ENCODE measurements at regions not wholly inside any gene's neighbourhood (a gene's known extent, or its start where the extent isn't known, plus 50 kb on each side); places are given as distances from the start of the nearest gene placed in this dataset.
"Not testable (repeated sequence)": the region's sequence is repeated elsewhere in the genome, so short reads cannot be mapped to it uniquely, and the experiment has no call there.

- FAIRE-seq: peak; percentile 67
Measured at GRCh38 chr20:48153103-48153502, 367.8 kb upstream of the SULF2 start.

GRCh38 chr20:48150568-48150967 lies 365.3 kb upstream of the SULF2 start:
- no peak for DNase-seq (ENCODE audit: insufficient read length, low spot score)

More at GRCh38 chr20:48153103-48153502, 367.8 kb upstream of the SULF2 start:
- no peak for DNase-seq (ENCODE audit: insufficient read length, low spot score)

DNA sequence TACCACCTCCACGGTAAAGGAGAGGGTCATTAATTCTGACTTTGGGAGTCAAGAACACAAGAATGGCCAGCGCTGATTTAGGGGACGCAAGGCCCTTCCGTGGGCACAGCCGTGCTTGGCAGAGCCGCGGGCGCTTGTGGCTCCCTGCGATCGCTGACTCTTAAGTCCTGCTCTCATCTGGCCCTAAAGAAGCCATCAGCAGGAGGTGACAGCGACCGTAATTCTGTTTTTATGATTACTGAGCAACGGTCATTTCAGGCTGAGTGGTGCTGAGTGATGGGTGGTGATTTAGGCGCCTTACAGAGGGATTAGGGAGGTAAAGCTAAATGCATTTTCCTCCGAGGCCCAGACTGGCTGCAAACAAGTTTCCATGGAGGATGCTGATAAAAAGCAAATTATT lies 364.6 kb upstream of the SULF2 start:
- FAIRE-seq (no peak), DNase-seq (ENCODE audit: insufficient read length, low spot score) (no peak)

More at GRCh38 chr20:48150568-48150967, 365.3 kb upstream of the SULF2 start:
- FAIRE-seq: peak; percentile 46

DNA sequence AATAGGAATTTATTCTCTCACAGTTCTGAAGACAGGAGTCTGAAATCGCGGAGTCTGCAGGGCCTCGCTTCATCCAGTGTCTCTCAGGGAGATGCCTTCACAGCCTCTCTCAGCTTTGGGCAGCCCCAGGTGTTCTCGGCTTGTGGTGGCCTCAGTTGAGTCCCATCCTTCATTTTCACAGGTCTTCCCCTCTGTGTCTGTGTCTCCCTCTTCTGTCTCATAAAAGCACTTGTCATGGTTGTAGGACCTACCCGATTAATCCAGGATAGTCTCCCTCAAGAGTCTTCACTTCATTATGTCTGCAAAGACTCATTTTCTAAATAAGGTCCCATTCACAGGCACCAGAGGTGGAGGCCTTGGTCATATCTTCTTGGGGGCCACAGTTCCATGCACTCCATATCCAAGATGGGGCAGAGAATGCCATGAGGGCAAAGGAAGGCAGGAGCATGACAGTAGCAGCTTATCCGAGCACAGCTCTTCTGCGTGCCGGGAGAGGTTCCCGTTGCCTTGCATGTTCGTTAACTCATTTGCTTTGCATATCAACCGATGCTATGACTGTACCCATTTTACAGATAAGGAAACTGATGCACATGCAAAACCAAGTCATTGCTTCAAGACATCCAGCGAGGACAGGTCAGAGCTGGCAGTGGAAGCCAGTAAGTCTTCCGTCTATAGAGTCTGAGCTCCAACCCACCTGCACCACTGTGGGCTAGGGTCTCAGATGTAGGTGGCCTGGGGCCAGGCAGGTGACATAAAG lies 363.8 kb upstream of the SULF2 start:
- DNase-seq (ENCODE audit: insufficient read length, low spot score) (no peak), FAIRE-seq (peak; percentile 68)

- peak; percentile 89 for FAIRE-seq
- DNase-seq (ENCODE audit: insufficient read length, low spot score): no peak
Measured at GRCh38 chr20:48148020-48148419, 362.7 kb upstream of the SULF2 start.

DNA sequence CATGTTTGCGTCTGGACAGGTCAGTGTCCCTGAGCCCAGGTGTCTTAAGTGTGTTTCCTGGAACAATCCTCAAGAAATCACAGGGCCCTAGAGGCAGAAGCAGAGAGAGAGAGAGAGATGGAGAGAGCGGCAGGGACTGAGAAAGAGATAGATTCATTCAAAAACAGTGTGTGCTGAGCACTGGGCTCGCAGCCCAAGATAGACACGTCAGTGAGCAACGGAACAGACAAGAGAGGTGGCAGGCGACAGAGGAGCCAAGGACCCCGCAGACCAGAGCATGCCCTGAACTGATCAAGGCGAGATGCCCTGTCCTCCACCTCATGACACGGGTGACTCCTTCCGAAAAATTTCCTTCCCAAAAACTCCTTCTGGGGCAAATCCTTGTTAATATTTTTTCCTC lies 362.0 kb upstream of the SULF2 start:
- no peak for DNase-seq (ENCODE audit: insufficient read length, low spot score)
- peak; percentile 63 for FAIRE-seq

GRCh38 chr20:48146877-48147276 lies 361.6 kb upstream of the SULF2 start:
- FAIRE-seq (no peak), DNase-seq (ENCODE audit: insufficient read length, low spot score) (no peak)

GRCh38 chr20:48146308-48146707 lies 361.0 kb upstream of the SULF2 start:
- DNase-seq (ENCODE audit: insufficient read length, low spot score): no peak
- FAIRE-seq: no peak

- FAIRE-seq: no peak
- no peak for DNase-seq (ENCODE audit: insufficient read length, low spot score)
Measured at GRCh38 chr20:48143435-48144081, 358.3 kb upstream of the SULF2 start.

DNA sequence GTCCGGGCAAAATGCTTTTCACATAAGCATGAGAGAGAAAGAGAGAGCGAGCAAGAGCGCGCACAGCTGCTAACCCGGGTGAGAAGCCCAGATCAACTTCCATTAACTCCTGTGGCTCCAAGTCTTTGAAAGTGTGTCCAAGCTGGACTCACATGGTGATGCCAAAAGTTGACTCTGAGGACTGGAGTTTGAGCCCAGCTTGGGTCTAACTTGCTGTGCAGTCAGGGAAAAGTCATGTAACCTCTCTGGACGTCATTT lies 357.2 kb upstream of the SULF2 start:
- no peak for DNase-seq (ENCODE audit: insufficient read length, low spot score)
- no peak for FAIRE-seq

DNA sequence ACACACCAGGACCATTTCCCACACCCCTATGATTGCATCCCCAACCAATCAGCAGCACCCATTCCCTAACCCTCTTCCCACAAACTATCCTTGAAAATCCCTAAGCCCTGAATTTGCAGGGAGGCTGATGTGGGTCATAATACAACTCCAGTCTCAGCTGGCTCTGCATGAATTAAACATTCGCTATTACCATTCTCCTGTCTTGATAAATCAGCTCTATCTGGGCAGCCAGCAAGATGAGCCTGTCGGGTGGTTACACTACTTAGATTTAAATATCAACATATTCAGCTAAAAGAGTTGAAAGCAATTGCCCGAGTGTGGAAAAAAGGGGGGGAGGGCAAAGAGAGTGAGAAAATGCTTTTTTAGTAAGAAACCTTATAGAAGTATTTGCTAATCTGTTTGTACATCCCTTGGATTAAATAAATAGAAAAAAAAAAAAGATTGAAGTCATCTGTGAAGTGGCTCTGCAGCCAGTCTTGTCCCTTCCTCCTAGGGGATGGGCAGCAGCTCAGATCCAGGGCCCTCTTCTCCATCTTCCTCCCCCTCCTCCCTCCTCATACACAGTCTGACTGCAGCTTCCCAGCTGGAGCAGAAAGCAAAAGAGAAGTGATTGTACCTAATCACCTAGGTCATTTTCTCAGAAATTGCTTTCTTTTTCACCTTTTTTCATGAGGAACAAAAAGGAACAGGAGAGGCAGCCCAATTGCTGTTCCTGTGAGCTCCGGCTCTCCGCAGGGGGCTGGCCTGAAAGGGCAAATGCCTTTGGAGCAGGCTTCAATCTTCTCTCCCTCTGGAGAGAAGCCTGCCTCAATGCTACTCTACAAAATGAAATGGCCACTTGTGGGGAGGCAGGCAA lies 356.6 kb upstream of the SULF2 start:
- DNase-seq (ENCODE audit: insufficient read length, low spot score) (no peak), FAIRE-seq (peak; percentile 38)

DNA sequence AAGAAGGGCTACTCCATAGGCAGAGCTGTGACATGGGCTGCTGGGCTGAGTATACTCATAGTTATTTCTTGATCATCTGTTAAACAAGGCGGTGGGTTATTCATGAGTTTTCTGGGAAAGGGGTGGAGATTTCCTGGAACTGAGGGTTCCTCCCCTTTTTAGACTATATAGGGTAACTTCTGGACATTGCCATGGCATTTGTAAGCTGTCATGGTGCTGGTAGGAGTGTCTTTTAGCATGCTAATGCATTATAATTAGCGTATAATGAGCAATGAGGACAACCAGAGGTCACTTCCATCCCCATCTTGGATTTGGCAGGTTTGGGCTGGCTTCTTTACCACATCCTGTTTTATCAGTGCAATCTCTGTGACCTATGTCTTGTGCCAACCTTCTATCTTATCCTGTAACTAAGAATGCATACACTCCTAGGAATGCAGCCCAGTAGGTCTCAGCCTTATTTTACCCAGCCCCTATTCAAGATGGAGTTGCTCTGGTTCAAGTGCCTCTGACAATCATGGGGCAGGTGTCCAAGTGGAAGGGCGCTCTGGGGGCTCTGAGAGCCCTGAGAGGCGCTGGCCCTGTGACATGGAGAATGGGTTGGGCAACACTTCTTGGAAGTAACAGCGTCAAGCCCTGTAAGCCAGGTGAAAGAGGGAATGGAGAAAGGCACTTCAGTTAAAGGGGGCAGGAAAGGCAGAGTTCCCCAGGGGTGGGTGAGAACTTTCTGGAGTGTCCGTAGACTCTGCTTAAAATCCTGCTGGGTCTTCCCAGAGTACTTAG lies 354.2 kb upstream of the SULF2 start:
- DNase-seq (ENCODE audit: insufficient read length, low spot score) (no peak), FAIRE-seq (no peak)

GRCh38 chr20:48132834-48133233 lies 347.6 kb upstream of the SULF2 start:
- DNase-seq (ENCODE audit: insufficient read length, low spot score) (no peak), FAIRE-seq (no peak)

DNA sequence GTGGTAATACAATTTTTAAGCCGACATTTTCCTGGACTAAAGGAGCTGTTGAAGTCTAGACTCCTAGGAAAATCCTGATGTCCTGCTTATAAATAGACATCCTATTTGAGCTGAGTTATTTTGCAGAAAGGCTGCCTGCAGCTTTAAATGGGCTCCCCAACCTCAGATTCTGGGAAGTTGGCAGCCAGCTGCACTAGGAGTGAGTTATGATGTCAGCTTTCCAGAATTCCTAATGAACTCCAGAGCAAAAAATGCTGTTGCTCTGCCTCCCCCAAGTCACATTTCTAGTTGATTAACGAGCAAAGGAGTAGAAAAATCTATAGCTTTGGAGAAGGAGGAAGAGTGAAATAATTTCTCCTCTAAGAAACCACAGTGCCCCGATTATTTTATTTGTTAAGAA lies 346.3 kb upstream of the SULF2 start:
- FAIRE-seq: no peak
- DNase-seq (ENCODE audit: insufficient read length, low spot score): peak; percentile 54

- FAIRE-seq (no peak), DNase-seq (ENCODE audit: insufficient read length, low spot score) (no peak)
Measured at GRCh38 chr20:48129345-48129942, 344.2 kb upstream of the SULF2 start.

- FAIRE-seq: no peak
- DNase-seq (ENCODE audit: insufficient read length, low spot score): no peak
Measured at GRCh38 chr20:48128436-48128835, 343.2 kb upstream of the SULF2 start.

- FAIRE-seq; DNase-seq (ENCODE audit: insufficient read length, low spot score): not testable (repeated sequence)
Measured at GRCh38 chr20:48127964-48128363, 342.7 kb upstream of the SULF2 start.

GRCh38 chr20:48127133-48127532 lies 341.9 kb upstream of the SULF2 start:
- FAIRE-seq: not testable (repeated sequence)

DNA sequence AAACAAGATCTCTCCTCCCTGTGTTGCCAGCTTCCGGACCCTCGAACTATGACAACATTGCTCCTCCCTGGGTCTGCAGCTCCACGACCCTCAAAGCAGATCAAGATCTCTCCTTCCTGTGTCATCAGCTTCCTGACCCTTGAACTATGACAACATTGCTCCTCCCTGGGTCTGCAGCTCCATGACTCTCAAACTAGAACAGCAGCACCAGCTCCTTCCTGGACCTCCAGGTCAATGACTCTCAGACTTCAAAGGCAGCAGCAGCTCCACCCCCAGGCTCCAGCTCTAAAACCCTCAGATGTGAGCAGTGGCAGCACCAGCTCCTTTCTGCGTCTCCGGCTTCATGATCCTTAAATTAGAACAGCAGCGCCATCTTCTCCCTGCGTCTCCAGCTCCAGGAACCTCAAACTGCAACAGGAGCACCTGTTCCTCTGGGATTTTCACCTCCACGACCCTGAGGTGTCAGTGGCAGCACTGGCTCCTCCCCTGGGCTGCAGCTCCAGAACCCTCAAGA lies 341.0 kb upstream of the SULF2 start:
- FAIRE-seq: no peak
- DNase-seq (ENCODE audit: insufficient read length, low spot score): no peak

More at GRCh38 chr20:48127133-48127532, 341.9 kb upstream of the SULF2 start:
- DNase-seq (ENCODE audit: insufficient read length, low spot score): not testable (repeated sequence)

DNA sequence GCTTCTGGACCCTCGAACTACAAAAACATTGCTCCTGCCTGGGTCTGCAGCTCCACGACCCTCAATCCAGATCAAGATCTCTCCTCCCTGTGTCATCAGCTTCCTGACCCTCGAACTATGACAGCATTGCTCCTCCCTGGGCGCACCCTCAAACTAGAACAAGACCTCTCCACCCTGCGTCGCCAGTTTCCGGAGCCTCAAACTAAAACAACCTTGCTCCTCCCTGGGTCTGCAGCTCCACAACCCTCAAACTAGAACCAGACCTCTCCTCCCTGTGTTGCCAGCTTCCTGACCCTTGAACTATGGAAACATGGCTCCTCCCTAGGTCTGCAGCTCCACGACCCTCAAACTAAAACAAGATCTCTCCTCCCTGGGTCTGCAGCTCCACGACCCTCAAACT lies 339.7 kb upstream of the SULF2 start:
- DNase-seq (ENCODE audit: insufficient read length, low spot score) (no peak), FAIRE-seq (no peak)
